PC-9 (cell line): ENCODE measurements at regions not wholly inside any gene's neighbourhood (a gene's known extent, or its start where the extent isn't known, plus 50 kb on each side); places are given as distances from the start of the nearest gene placed in this dataset.

Source experiments
- EZH2 ChIP-seq: fragments of 200-600 bp; sonication (generic); IDR thresholded peaks from 2 replicates; pipeline ENCODE4 v1.8.0; 2017; ENCODE audit warnings: antibody characterized with exemption, low read depth
- TF ChIP-seq, protein P1 (sequence below): fragments of 200-600 bp; sonication (generic); conservative IDR thresholded peaks from 2 replicates; pipeline ENCODE4 v1.6.1; 2017; ENCODE audit warnings: mixed run types, antibody characterized with exemption, mild to moderate bottlenecking, moderate library complexity

DNA sequence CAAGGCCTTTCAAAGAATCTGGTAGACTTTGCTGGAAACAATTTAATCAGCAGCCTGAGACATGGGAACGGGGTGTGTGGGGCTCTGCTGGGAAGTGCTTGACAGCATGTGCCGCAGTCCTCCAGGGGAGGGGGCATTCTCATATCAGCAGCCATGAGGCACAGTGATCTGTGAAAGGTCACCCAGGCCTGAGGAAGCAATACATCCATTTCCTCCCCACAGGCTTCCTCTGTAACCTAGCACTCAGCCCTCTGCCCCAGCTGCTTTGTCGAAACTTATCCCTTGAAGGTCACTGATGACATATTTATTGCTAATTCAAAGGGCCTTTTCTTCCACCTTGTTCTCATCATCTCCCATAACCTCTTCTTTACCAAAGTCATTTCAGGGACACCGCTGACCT, 103.3 kb downstream of the TNFAIP3 start:
- TF ChIP-seq, protein P1, sequence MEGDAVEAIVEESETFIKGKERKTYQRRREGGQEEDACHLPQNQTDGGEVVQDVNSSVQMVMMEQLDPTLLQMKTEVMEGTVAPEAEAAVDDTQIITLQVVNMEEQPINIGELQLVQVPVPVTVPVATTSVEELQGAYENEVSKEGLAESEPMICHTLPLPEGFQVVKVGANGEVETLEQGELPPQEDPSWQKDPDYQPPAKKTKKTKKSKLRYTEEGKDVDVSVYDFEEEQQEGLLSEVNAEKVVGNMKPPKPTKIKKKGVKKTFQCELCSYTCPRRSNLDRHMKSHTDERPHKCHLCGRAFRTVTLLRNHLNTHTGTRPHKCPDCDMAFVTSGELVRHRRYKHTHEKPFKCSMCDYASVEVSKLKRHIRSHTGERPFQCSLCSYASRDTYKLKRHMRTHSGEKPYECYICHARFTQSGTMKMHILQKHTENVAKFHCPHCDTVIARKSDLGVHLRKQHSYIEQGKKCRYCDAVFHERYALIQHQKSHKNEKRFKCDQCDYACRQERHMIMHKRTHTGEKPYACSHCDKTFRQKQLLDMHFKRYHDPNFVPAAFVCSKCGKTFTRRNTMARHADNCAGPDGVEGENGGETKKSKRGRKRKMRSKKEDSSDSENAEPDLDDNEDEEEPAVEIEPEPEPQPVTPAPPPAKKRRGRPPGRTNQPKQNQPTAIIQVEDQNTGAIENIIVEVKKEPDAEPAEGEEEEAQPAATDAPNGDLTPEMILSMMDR, result no peak
- no peak for TF ChIP-seq EZH2
